ENCODE measurements at regions not wholly inside any gene's neighbourhood (a gene's known extent, or its start where the extent isn't known, plus 50 kb on each side); places are given as distances from the start of the nearest gene placed in this dataset.
A peak's percentile ranks its signal among the peaks of the same experiment; 100 is the strongest.
"Not testable (repeated sequence)": the region's sequence is repeated elsewhere in the genome, so short reads cannot be mapped to it uniquely, and the experiment has no call there.

DNA sequence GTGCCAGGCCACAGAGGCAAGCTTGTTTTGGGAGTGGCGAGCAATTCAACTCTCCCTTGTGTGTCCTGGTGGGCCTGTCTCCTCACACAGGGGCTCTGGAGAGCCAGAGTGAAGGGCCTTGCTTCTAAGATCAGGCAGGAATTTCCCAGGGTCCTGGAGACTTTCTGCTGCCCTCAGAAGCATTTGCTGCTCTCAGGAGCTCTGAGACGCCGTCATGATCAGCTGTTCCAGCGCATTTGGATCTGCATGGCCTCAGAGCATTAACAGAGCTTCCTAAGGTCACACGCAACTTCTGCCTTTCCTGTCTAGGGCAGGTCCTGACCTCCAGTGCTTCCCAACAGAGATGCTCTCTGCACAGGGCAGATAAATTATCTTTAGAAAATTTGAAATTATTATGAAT is 52.2 kb upstream of the C10orf90 start:
- no peak for DNase-seq (ENCODE audit: low read depth, low spot score)

DNA sequence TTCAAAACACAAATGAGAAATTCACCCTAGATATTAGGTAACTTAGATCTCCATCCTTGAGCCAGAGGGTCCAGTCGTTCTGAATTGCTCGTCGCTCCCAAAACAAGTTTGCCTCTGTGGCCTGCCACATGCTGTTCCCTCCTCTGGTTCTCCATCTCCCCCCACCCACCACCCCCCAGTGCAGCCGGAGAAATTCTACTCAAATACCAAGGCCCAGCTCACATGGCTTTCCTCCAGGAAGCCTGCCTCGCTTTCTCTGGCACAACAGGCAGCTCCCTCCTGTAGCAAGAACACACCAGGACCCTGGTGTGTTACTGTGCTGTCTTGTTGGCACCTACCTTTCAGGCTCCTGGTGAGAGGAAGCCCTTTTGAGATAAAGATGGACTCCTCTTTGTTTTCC is 52.7 kb upstream of the C10orf90 start:
- DNase-seq (ENCODE audit: low read depth, low spot score) = no peak

DNA sequence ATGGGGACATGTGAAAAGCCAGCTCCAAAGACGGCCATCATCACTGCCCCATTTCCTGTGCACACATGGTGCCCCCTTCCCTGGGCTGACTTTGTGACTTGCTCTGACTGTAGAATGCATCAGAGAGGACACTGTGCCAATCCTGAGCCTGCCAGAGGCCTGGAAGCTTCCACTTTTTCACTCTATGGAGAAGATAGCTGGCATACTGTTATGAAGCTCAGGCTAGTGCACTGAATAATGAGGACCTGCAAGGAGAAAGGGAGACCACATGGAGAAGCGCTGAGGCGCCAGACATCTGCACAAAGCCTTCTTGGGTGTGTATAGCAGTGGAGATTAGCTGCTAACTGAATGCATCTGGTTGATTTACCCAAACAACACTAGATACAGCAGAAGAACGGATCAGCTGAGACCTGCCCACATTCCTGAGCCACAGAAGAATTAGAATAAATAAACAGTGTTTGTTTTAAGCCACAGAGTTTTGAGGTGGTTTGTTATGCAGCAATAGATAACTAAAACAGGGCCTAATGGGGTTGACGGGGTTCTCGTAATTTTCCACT is 58.9 kb upstream of the C10orf90 start:
- DNase-seq (ENCODE audit: low read depth, low spot score) = no peak

DNA sequence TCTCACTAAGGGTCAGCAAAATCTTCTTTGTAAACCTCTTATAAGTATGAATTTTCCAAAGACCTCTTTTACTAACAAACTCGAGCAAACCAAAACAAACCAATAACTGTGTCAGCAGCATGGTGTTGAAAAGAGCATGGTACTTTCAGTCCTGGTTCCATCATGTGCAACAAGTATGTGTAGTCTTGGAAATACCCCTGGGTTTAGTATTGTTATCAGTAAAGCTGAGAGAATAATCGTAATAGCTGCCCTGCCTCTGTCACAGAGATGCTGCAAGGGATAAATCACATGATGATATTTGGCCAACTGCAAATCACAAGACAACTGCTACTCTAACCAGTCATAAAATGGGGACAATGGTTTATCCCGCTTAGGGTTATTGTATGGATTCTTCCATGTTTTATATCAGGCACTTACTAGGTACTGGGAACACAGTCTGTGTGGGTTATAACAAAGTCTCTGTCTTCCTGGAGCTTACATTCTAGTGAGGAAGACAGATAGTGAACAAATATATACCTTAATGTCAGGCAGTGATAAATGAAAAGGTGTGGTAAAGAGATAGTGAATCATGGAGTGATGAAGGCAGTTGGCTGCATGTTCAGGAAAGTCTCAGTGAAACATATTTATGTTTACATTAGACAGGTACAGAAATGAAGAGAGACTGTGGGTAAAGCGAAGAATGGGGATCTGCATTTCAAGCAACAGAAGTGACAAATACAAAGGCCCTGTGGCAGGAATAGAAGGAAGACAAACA is 60.5 kb upstream of the C10orf90 start:
- no peak for DNase-seq (ENCODE audit: low read depth, low spot score)

DNA sequence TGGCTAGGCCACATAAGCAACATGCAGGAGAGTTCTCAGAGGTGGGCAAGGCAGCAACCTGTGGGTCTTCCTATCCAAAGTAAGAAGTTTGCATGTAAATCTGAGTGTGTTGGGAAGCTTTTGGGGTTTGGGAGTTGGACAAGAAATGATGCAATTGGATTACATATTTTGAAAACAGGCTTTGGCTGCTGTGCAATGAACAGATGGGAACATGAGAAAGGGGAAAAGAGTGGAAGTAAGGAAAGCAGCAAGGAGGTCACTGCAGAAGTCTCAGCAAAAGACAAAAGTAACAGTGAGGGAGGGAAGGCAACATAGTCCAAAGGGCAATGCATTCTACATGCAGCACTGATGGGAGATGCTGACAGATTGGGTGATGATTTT is 61.1 kb upstream of the C10orf90 start:
- DNase-seq (ENCODE audit: low read depth, low spot score) = no peak

DNA sequence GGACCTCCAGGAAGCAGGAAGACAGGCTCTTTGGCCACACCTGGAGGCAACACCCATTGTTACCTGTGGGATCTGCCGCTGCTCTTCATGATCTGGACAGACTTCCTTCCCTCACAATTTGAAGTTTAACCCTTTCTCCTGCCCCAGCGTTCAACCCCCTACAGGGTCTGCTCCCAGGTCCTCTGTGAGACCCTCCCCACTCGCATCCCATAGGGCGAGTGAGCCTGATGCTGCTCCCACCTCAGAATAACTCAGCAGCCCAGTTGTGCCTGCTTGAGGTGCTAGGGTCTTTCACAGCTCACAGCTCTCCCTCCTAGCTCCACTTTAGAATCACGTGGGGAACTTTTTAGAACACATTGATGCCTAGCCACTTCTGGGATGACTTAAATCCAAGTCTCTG is 61.8 kb upstream of the C10orf90 start:
- no peak for DNase-seq (ENCODE audit: low read depth, low spot score)

DNA sequence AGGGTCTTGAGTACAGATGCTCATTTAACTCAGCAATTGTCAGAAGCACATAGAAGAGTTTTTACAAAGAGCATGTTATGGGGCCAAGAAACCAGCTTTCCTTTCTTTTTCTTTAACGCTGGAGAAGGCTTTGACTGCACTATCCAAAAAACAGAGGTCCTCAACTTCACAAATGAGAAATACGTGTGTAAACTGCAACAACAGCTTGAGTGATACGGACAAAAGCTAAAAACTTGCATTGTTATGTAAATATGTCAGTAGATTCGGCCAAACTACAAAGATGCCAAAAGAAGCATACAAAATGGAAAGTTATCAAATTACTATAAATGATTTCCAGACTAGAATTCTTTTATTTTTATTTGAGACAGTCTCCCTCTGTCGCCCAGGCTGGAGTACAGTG is 62.4 kb upstream of the C10orf90 start:
- no peak for DNase-seq (ENCODE audit: low read depth, low spot score)

DNA sequence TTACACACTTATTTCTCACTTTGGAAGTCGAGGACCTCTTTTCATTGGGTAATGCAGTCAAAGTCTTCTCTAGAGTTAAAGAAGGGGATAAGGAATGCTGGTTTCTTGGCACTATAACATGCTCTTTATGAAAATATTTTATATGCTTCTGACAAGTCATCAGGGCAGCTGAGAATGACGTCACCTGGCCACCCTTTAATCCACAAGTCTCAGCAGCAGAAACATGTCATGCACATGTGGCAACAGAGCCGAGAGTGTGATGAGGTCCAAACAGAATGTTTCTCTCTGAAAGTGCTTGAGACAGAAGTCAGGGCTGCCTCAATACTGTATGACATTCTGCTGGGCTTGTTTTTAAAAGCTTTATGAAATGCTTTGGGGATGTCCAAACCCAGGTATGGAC is 63.5 kb upstream of the C10orf90 start:
- no peak for DNase-seq (ENCODE audit: low read depth, low spot score)

DNA sequence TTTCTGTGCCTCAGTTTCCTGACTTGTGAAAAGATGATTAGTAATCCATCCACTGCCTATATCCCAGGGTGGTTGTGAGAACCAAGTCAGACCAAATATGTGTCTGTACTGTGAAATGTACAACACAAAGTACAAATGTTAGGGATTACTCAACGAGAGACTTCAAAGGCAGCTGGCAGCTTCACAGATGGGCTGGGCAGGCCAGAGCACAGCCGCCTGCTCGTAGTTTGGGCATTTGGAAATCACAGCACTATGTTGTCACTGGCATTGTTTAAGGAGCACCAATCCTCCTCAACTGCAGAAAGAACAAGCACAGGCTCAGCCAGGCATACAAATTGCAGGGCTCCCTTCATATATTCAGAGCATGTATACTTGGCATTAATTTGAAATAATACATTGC is 64.5 kb upstream of the C10orf90 start:
- DNase-seq (ENCODE audit: low read depth, low spot score) = no peak

DNA sequence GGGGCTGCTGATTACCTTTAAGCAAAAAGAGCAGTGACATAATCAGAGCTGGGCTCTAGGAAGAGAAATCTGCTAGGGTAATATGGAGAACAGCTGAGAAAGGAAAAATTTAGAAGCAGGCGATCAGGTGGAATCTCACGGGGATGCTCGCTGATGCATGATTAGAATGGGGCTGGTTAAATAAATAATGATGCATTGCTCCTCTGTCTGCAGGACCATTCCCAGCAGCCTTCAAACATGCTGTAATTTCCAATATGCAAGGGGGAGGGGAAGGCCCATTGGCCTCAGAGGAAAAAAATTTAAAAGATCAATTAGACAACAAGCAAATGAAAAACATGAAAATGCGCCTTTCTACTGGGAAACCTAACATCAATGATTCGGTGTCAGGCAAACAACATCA is 65.6 kb upstream of the C10orf90 start:
- no peak for DNase-seq (ENCODE audit: low read depth, low spot score)

DNA sequence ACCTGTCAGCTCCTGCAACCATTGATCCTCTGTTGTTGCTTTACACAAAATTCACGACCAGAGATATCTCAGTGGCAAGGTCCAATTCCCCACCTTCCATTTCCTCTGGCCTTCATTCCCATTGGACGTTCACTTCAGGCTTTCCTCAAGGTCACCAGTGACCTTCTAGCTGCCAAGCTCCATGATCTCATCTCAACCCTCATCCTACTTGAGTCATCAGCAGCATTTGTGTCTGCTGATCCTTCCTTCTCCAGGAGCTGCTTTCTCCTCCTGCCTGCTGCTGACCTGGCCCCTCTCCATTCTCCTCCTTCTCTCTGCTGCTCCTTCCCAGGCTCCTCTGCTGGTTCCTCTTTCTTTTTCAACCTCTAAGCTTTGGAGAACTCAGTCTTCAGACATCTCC is 66.2 kb upstream of the C10orf90 start:
- DNase-seq (ENCODE audit: low read depth, low spot score) = no peak

DNA sequence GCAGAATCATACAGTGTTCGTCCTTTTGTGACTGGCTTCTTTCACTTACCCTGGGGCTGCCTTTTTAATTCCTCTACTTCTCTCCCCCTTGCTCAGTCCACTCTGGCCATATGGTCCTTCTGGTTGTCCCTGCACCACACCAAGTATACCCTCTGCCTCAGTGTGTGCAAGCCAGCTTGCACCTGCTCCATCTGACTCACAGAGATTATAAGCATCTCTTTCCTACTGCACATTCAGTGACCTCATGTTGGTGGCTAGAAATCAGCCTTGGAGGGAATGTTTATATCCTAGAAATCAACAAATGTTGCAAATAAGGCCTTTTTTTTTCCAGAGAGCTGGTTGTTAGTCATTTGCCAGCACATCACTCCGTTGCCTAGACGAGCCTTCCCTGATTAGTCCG is 67.5 kb upstream of the C10orf90 start:
- DNase-seq (ENCODE audit: low read depth, low spot score) = no peak

DNA sequence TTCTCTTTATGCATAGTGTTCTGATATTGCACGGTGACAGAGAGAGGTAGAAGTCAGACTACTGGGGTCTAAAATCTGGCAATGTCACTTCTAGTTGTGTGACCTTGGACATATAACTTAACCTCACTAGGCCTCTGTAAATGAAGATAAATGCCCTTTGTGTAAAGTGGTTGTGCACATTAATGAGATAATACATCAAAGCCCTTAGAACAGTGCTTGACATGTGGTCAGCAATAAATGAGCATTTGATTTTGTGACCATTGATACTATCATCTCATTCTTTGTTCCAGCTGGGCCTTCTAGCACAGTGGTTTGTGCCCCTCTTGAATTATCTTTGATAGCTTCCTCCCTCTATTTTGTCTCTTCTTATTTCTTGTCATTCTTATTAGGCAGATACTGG is 74.1 kb upstream of the C10orf90 start:
- DNase-seq (ENCODE audit: low read depth, low spot score) = no peak

DNA sequence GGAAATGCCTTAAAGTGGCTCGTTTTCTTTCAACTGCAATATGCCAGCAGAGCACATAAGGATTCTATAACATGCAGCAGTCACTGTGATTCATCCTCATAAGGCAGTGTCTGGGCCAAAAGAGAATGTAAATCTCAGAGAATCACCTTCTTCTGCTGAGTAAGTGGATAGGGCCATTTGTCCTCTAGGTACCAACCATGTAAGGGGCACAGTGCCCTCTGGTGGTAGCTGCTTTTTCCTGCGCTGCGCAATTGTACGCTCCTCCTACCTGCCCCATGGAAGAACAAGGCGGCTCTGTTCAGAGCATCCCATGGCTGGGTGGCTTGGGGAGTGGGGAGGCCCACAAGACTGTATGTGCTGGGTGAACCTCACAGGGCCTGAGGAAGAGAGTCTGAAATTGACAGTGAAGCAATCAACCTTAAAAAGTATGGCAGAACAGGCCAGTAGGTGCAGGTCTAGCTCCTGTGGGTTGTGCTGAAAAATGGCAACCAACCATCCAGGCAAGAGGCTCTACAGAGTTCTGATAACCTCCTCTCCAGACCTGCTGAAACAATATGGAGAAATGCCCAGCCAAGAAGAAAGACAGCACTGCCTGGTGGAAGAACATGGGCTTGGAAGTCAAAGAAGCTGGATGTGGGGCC is 78.6 kb upstream of the C10orf90 start:
- peak; percentile 70 for DNase-seq (ENCODE audit: low read depth, low spot score)

DNA sequence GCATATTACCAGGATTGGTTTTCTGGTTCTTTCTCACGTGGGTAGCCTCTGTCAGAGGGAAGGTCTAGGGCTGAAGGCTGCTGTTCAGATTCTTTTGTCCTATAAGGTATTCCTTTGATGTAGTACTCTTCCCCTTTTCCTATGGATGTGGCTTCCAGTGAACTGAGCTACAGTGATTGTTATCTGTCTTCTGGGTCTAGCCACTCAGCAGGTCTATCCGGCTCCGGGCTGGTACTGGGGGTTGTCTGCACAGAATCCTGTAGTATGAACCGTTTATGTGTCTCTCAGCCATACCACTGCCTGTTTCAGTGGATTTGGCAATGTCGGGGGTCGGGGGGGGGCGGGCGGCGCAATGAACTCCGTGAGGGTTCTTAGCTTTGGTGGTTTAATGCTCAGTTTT is 84.5 kb upstream of the C10orf90 start:
- no peak for DNase-seq (ENCODE audit: low read depth, low spot score)

DNA sequence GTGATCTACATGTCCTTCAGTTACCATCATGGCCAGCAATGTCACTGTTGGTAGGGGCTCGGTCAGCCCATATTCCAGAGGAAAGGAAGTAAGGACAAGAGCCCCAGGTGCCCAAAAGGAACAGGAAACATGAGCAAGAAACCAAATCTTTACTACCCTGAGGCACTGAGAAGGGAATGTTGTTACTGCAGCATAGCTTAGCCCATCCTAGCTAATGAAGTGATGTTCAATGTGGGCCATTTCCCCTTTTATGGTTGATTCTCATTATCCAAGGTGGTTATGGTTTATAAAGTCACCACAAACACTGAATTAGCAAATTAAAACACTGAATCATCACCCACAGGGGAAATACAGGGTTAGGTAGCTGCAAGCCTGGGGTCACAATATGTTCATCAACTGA is 88.4 kb upstream of the C10orf90 start:
- DNase-seq (ENCODE audit: low read depth, low spot score) = no peak

DNA sequence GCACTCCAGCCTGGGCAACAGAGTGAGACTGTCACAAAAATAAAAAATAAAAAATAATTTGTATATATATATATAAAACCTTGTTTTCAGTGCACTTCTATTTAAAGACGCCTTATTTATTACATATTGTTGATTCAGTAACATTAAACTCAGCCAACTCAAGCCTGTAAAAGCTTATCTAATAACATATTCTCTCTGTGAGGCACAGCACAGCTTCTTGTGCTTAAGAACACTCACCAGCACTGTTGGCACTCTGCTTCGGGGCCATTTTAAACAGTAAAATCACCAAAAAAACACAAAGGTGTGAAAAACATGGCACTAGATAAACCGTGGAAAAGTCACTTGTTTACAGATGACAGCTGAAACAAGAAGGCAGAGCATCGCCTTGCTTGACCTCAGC is 89.0 kb upstream of the C10orf90 start:
- no peak for DNase-seq (ENCODE audit: low read depth, low spot score)

DNA sequence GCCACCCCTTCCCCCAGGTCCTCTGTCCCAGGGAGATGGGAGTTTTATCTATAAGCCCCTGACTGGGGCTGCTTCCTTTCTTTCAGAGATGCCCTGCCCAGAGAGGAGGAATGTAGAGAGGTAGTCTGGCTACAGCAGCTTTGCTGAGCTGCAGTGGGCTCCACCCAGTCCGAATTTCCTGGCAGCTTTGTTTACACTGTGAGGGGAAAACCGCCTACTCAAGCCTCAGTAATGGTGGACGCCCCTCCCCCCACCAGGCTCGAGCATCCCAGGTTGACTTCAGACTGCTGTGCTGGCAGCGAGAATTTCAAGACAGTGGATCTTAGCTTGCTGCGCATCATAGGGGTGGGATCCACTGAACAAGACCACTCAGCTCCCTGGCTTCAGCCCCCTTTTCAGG is 96.2 kb upstream of the C10orf90 start:
- DNase-seq (ENCODE audit: low read depth, low spot score) = not testable (repeated sequence)

DNA sequence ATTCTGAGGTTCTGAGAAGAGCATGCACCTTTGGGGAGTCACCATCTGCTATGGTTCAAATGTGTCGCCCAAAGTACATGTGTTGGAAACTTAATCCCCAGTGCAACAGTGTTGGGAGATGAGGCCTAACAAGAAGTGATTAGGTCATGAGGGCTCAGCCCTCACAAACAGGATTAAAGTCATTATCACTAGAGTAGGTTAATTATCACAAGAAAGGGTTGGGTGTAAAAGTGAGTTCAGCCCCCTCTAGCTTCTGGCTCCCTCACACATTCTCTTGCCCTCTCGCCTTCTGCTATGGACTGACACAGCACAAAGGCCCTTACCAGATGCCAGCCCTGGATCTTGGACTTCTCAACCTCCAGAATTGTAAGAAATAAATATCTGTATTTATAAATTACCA is 100.3 kb upstream of the C10orf90 start:
- DNase-seq (ENCODE audit: low read depth, low spot score) = no peak

DNA sequence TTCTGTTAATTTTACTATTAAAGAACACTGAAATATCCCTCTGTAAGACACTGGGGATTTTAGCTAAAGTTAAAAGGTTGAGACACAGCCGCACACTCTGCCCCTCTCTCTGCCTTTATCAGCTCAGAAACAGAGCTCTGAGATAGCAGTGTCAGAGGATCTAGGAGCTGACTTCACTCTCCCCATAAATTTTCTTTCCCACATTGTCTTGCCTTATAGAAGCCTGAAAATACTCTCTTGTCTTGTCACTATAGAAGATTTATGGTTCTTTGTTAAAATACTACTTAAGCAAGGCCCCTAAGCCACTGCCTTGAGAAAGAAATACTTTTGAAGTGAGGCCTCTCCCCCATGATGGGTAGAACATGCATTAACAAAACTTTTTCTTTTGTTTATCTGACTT is 105.7 kb upstream of the C10orf90 start:
- no peak for DNase-seq (ENCODE audit: low read depth, low spot score)

DNA sequence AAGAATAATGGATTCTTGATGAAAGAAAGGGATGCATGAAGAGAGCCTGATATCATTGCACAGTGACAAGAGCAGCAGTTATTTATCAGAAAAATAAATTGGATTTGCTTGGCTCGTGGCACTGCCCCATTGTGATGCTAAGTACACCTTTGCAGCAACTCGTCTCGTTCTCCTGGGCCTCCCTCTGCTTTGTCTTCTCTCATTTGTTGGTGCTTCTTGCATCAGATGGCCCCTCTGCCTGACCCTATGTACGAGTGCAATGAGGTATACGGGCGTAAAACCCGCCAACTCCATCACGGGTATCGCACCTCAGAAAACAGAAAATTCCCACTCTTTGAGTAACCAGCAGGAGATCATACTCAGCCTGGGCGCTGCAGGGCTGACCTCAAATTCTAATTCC is 107.2 kb upstream of the C10orf90 start:
- DNase-seq (ENCODE audit: low read depth, low spot score) = no peak

DNA sequence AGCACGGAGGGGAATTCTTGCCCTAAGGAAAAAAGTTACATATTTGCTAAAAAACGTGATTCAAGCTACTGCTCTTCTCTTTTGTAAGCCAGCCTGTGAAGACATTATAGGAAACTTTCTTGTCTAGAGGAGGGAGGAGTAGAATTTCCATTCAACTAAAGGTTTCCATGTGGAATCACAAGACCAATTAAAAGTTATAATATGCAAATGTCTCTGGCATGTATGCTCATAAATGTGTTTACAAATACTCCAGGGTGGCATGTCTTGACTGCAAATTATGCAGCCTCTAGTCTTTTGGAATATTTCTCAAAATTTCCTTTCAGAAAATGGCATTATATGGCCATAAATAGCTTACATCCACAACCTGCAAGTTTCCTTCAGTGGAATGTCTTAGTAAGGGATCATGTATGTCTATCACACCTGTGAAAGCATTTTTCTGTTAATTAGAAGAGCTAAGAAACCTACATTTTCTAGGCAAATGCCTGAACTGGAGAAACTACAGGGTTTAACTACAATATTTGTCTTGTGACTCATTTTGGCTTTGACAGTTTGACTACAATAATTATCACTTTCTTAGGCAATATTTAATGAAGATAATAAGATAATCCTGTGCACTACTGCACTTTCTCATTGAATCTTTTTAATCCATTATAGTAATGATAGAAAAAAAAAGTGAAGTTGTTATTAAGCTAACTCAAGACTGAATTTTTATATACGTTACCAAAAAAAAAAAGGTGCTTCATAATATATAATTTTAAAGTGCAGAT is 111.1 kb upstream of the C10orf90 start:
- DNase-seq (ENCODE audit: low read depth, low spot score) = no peak

Measured in smooth muscle cell of the brain vasculature (primary cell).